Large intestine (tissue), 3 donors: ENCODE measurements at regions not wholly inside any gene's neighbourhood (a gene's known extent, or its start where the extent isn't known, plus 50 kb on each side); places are given as distances from the start of the nearest gene placed in this dataset.

Source experiments
- DNase-seq, 2 donors: peaks; one replicate each; pipeline versions ENCODE4 v3.0.0 to v3.0.0-alpha.2; 2013
- H3K27ac ChIP-seq: one replicate; pipeline ENCODE4 v1.5.1; 2013; ENCODE audit warnings: low read length
- H3K27me3 ChIP-seq: 2 replicates; pipeline ENCODE4 v1.6.1; 2013; ENCODE audit warnings: low read length; ENCODE audit not compliant: control insufficient read depth, insufficient read depth
- H3K36me3 ChIP-seq: 2 replicates; pipeline ENCODE4 v1.6.1; 2013; ENCODE audit warnings: low read length; ENCODE audit not compliant: control insufficient read depth, insufficient read depth
- H3K4me1 ChIP-seq: one replicate; pipeline ENCODE4 v1.6.1; 2013; ENCODE audit warnings: low read length; ENCODE audit not compliant: control insufficient read depth, insufficient read depth
- H3K4me3 ChIP-seq: one replicate; pipeline ENCODE4 v1.5.1; 2013; ENCODE audit warnings: low read length
- H3K9me3 ChIP-seq: one replicate; pipeline ENCODE4 v1.6.1; 2013; ENCODE audit warnings: mild to moderate bottlenecking, low read depth, low read length, moderate library complexity; ENCODE audit not compliant: control insufficient read depth
- WGBS: methylation state at CpG from one replicate; pipeline ENCODE4 v1.1.5; 2013; ENCODE audit warnings: low lambda C conversion rate; ENCODE audit not compliant: insufficient coverage; 5-methylcytosine and 5-hydroxymethylcytosine counted together

DNA sequence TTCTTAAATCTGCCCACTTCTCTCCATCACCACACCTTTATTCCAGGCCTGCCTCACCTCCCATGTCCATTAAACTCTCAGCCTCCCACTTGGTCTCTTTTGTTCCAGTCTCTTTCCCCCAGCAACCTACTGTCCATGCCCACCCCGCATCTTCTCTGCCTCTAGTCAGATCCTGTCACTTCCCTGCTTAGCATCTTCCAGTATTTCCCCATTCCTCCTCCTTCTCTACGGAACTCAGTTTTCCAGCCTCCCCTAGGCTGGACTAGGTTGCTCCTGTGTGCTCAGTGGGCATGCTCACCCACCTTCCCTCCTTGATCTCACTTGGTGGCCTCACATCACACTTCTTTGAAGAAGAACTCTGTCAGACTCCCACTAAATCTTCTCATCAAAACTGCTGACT, 179.8 kb downstream of the BAMBI start:
- H3K4me3 ChIP-seq: no peak overlapping the region
- H3K9me3 ChIP-seq: peaks cover 4% of the 10 kb centered on the region
- no peaks in the 10 kb centered on the region for H3K36me3 ChIP-seq
- 100% methylated on average over 1 of the region's 2 CpGs for WGBS
- DNase-seq: no peak
- no peak overlapping the region for H3K27ac ChIP-seq
- H3K27me3 ChIP-seq: no peaks in the 10 kb centered on the region
- no peaks in the 10 kb centered on the region for H3K4me1 ChIP-seq

DNA sequence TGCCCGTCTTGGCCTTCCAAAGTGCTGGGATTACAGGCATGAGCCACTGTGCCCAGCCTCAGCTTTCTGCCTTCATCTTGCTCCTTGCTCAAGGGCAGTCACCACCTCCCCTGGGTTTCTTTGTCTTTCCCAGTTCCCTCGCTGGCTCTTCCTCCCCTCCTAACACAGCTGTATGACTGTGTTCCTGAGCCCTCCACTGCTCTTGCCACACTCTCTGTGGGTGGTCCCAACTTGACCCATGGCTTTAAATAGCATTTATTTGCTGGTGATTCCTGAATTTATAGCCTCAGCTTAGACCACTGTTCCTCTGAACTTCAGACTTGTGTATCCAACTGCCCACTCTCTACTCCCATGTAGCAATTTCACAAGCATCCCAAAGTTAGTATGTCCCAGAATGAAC, 181.3 kb downstream of the BAMBI start:
- Histone ChIP-seq H3K27ac (no peak overlapping the region), H3K4me3 (no peak overlapping the region), H3K36me3 (no peaks in the 10 kb centered on the region), H3K27me3 (no peaks in the 10 kb centered on the region), H3K9me3 (peaks cover 4% of the 10 kb centered on the region), H3K4me1 (peaks cover 7% of the 10 kb centered on the region)
- no CpG with 5 or more reads among the region's 2 CpGs for WGBS
- DNase-seq: no peak

DNA sequence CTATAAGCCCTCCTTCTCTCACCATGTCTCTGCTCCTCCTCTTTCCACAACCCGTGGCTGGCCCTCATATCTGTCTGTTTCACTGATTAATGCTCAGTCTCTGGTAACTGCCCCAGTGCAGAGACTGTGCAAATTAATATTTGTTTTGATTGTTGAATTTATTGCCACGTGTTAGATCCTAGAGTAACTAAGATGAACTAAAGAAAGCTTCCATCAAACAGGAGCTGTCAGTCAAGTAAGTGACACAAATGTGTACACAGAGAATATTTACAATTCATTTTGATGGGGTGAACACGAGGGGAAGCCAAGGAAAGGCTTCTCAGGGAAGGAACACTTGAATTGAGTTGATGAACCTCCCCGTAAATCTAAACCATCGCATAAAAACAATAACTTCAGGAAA, 182.5 kb downstream of the BAMBI start:
- Histone ChIP-seq H3K4me3 (no peak overlapping the region), H3K27me3 (no peaks in the 10 kb centered on the region), H3K4me1 (peaks cover 7% of the 10 kb centered on the region), H3K9me3 (peaks cover 4% of the 10 kb centered on the region), H3K36me3 (no peaks in the 10 kb centered on the region), H3K27ac (no peak overlapping the region)
- no peak for DNase-seq
- no CpG with 5 or more reads among the region's 5 CpGs for WGBS

DNA sequence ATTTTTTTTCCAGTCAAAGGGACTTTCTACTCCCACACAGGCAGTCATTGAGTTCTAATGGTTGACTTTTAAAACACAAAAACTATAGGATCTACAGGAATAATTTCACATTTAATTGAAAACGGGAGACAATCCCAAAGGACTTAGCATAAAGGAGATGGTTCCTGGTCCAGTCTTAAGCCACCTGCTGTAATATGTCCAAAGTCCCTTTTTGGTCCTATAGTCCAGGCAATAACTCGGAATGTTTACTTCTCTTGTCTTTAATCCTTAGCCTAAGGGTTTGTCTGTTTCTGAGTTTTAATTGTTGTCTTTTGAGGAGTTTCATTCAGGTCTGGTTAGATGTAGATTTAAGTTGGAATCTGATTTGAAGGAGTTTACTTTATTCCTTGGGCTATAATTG, 184.9 kb downstream of the BAMBI start:
- H3K9me3 ChIP-seq: peaks cover 1% of the 10 kb centered on the region
- peak overlapping the region; percentile 54 for H3K27ac ChIP-seq
- no CpG with 5 or more reads among the region's 2 CpGs for WGBS
- peaks cover 7% of the 10 kb centered on the region for H3K4me1 ChIP-seq
- H3K36me3 ChIP-seq: no peaks in the 10 kb centered on the region
- peak; percentile 34 to 67 for DNase-seq
- H3K4me3 ChIP-seq: no peak overlapping the region
- H3K27me3 ChIP-seq: no peaks in the 10 kb centered on the region

DNA sequence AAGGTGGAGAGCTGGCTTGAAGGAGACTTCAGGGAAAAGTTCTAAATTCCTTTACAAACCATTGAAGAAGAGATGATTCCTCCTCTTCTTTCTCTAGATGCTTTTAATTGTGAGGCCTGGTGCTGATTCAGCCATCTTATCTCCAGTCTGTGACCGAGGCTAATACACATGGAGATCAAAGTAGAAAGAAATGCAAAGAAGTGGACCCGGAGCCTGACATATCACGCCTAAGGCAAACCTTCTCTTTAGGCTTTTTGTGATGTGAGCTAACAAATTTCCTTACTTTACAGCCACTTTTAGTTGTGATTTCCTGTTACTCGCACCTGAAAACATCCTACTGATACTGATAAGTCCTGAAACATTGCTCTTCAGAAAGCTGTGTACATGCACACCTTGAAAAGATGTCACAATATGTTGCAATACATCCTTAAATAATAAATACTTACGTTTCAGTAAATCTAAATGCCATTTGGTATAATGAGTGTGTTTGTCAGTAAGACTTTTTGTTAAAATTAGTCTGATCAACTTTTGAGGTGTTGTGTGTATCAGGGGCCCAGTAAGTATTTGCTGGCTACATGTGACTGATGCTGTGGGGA, 192.4 kb downstream of the BAMBI start:
- Histone ChIP-seq H3K36me3 (no peaks in the 10 kb centered on the region), H3K9me3 (peaks cover 6% of the 10 kb centered on the region), H3K27me3 (no peaks in the 10 kb centered on the region), H3K27ac (no peak overlapping the region), H3K4me3 (no peak overlapping the region), H3K4me1 (peaks cover 7% of the 10 kb centered on the region)
- WGBS: 0% methylated on average over 1 of the region's 5 CpGs
- DNase-seq: no peak

DNA sequence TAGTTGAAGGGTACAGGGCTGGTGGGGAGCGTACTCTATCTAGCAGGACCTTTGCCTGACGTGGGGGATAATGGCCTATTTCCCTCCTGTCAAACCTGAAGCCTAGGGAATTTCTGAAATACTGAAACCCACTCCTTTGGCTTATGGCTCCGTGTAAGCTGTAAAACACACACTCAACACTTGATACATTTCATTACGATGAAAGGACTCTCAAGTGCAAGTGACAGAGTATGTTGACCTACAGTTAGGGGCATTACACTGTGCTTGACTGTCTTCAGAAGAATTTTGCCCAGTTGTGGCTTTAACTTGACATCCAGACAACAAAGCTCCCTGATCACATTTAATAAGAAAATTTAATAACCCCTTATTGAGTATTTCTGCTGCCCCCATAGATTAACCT, 194.3 kb downstream of the BAMBI start:
- DNase-seq: no peak
- Histone ChIP-seq H3K9me3 (peaks cover 6% of the 10 kb centered on the region), H3K4me1 (peaks cover 7% of the 10 kb centered on the region), H3K27me3 (no peaks in the 10 kb centered on the region), H3K27ac (no peak overlapping the region), H3K36me3 (no peaks in the 10 kb centered on the region), H3K4me3 (no peak overlapping the region)
- WGBS: no CpG with 5 or more reads among the region's 4 CpGs

DNA sequence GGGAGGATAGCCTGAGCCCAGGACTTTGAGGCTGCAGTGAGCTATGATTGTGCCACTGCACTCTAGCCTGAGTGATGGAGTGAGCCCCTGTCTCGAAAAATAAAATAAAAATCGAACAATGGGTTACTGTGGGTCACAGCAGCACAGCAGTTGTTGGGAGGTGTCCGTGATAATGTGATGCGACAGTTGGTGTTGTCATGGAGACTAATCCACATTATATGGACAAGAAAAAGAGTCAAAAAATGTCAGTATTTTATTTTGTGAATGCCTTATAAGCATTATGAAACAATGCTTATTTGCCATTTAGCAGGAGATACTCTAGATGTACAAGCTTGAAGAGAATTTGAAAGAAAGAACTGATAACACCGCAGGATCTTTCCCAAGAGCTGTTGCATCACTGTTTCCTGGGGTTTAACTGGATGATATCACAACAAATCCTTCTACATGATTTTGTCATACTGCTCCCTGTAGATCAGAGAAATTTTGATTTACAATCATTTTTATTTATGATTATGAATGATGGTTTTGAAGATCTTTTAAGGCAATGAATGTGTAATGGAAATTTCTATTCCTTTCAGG, 195.4 kb downstream of the BAMBI start:
- Histone ChIP-seq H3K9me3 (peaks cover 6% of the 10 kb centered on the region), H3K36me3 (no peaks in the 10 kb centered on the region), H3K27me3 (no peaks in the 10 kb centered on the region), H3K4me3 (no peak overlapping the region), H3K27ac (no peak overlapping the region), H3K4me1 (peaks cover 7% of the 10 kb centered on the region)
- DNase-seq: peak; percentile 35 to 65
- WGBS: 60% methylated on average over 1 of the region's 5 CpGs

DNA sequence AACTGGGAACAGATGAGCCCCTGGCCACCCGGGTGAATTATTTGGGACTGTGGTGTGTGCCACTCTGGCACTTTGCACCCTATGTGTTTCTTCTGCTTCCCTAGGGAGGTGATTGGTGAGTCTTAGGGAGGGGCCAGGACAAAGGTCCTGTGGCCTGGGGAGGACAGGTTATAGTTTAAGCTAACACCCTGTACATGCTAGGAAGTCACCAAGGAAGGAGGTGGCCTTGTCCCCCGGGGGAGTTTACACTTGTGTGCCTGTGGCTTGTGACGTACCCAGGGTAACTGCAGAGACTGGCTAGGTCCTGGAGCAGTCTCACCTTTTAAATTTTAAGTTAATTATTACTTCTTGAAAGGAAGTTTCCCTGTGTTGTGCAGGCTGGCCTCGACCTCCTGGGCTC, 196.2 kb downstream of the BAMBI start:
- DNase-seq: peak; percentile 73 to 81
- H3K4me3 ChIP-seq: no peak overlapping the region
- no CpG with 5 or more reads among the region's 4 CpGs for WGBS

DNA sequence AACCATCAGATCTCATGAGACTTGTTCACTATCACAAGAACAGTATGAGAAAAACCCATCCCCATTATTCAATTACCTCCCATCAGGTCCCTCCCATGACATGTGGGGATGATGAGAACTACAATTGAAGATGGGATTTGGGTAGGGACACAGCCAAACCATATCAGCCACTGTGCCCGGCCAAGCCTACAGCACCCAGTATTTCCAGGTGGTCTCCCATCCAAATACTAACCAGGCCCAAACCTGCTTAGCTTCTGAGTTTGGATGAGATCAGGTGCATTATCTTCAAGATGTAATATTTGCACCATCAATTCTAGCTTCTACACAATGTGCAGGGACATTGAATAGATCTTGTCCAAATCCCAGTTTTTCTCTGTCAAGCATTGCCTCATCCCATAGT, 196.9 kb downstream of the BAMBI start:
- 100% methylated on average over 1 of the region's 1 CpG for WGBS
- Histone ChIP-seq H3K9me3 (peaks cover 6% of the 10 kb centered on the region), H3K36me3 (no peaks in the 10 kb centered on the region), H3K4me1 (peaks cover 7% of the 10 kb centered on the region), H3K4me3 (no peak overlapping the region), H3K27ac (peak overlapping the region; percentile 51), H3K27me3 (no peaks in the 10 kb centered on the region)
- no peak for DNase-seq

More for the DNA sequence above, 196.2 kb downstream of the BAMBI start:
- peaks cover 7% of the 10 kb centered on the region for H3K4me1 ChIP-seq
- peak overlapping the region; percentile 51 for H3K27ac ChIP-seq
- H3K9me3 ChIP-seq: peaks cover 6% of the 10 kb centered on the region
- H3K27me3 ChIP-seq: no peaks in the 10 kb centered on the region
- no peaks in the 10 kb centered on the region for H3K36me3 ChIP-seq

DNA sequence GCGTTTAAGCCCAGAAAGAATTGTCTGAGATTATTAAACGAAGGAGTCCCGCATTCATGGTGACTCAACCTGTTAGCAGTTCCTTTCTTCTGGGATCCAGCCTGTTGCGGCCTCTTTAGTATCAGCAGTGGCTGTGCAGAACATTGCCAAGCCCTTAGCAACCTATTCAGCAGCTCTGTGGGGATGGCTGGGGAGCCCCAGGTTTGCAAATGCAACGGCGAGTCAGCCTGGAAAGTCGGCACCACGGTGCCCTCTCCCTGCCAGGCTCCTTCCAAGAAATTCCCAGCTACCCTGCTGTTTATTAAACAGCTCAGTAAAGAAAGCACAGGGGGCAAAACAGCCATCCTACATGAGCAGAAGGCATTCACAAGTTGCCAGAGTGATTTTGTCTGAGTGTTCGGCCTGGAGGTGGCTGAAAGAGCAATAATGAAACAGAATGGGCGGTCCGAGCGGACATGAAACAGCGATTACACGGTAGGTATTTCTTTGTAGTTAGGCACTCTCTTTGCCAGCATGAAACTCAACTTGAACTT, 198.3 kb downstream of the BAMBI start:
- Histone ChIP-seq H3K36me3 (no peaks in the 10 kb centered on the region), H3K4me3 (no peak overlapping the region), H3K9me3 (peaks cover 6% of the 10 kb centered on the region), H3K27ac (no peak overlapping the region), H3K27me3 (no peaks in the 10 kb centered on the region), H3K4me1 (peaks cover 7% of the 10 kb centered on the region)
- no CpG with 5 or more reads among the region's 14 CpGs for WGBS
- DNase-seq: no peak
